Body of pancreas (tissue), 4 donors: ENCODE measurements at regions not wholly inside any gene's neighbourhood (a gene's known extent, or its start where the extent isn't known, plus 50 kb on each side); places are given as distances from the start of the nearest gene placed in this dataset.

ENCODE experiments used
- POLR2A ChIP-seq, 3 donors: fragments of 450-650 bp; IDR thresholded peaks; one replicate each; pipeline ENCODE4 v1.6.1; 2016; ENCODE audit warnings: antibody characterized with exemption in 3 of 3, mild to moderate bottlenecking in 2 of 3
- TF ChIP-seq, protein P1 (sequence below), 7 experiments: fragments of 450-650 bp in 4 of 7; fragments of 200-600 bp in 3 of 7; sonication (generic) in 3 of 7; IDR thresholded peaks; one replicate each; pipeline ENCODE4 v1.5.1; 2016 to 2019; ENCODE audit warnings: antibody characterized with exemption in 7 of 7

- TF ChIP-seq, protein P1, sequence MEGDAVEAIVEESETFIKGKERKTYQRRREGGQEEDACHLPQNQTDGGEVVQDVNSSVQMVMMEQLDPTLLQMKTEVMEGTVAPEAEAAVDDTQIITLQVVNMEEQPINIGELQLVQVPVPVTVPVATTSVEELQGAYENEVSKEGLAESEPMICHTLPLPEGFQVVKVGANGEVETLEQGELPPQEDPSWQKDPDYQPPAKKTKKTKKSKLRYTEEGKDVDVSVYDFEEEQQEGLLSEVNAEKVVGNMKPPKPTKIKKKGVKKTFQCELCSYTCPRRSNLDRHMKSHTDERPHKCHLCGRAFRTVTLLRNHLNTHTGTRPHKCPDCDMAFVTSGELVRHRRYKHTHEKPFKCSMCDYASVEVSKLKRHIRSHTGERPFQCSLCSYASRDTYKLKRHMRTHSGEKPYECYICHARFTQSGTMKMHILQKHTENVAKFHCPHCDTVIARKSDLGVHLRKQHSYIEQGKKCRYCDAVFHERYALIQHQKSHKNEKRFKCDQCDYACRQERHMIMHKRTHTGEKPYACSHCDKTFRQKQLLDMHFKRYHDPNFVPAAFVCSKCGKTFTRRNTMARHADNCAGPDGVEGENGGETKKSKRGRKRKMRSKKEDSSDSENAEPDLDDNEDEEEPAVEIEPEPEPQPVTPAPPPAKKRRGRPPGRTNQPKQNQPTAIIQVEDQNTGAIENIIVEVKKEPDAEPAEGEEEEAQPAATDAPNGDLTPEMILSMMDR (IDR thresholded peaks at IDR 0.05) = no peak
- TF ChIP-seq POLR2A (IDR thresholded peaks at IDR 0.05) = no peak
Measured at GRCh38 chr14:44081146-44081545, 425.9 kb downstream of the FSCB start.
